Esophagus muscularis mucosa (tissue), 4 donors: ENCODE measurements at regions not wholly inside any gene's neighbourhood (a gene's known extent, or its start where the extent isn't known, plus 50 kb on each side); places are given as distances from the start of the nearest gene placed in this dataset.
"Not testable (repeated sequence)": the region's sequence is repeated elsewhere in the genome, so short reads cannot be mapped to it uniquely, and the experiment has no call there.

ENCODE experiments used
- DNase-seq: peaks from one replicate; pipeline ENCODE4 v3.0.0-alpha.2; 2017; ENCODE audit errors: extremely low spot score
- H3K27ac ChIP-seq, 4 donors: fragments of 200-600 bp; sonication (generic); replicated peaks in 1 of 4; 1 replicate in 3 of 4; 2 replicates in 1 of 4; pipeline ENCODE4 v1.5.1; 2016 to 2019; ENCODE audit warnings: mild to moderate bottlenecking in 1 of 4
- H3K27me3 ChIP-seq, 4 donors: fragments of 200-600 bp; sonication (generic); one replicate each; pipeline versions ENCODE4 v1.5.1 to v1.6.0; 2016 to 2019
- H3K36me3 ChIP-seq, 4 donors: fragments of 200-600 bp; sonication (generic); one replicate each; pipeline ENCODE4 v1.5.1; 2016 to 2019
- H3K4me1 ChIP-seq, 4 donors: fragments of 200-600 bp; sonication (generic); one replicate each; pipeline ENCODE4 v1.5.1; 2016 to 2019
- H3K4me3 ChIP-seq, 4 donors: fragments of 200-600 bp; sonication (generic); 1 replicate in 2 of 4; 2 replicates in 2 of 4; pipeline ENCODE4 v1.5.1; 2016 to 2019; ENCODE audit warnings: mild to moderate bottlenecking in 4 of 4, moderate library complexity in 1 of 4
- H3K9me3 ChIP-seq, 4 donors: fragments of 200-600 bp; sonication (generic); 1 replicate in 3 of 4; 2 replicates in 1 of 4; pipeline ENCODE4 v1.5.1; 2016 to 2019
- WGBS: methylation state at CpG from one replicate; pipeline ENCODE4 v1.1.5; 2018; 5-methylcytosine and 5-hydroxymethylcytosine counted together
- intact Hi-C: fragments of 100-400 bp; cut with DNase I; formaldehyde crosslinking; loops from one replicate; pipeline ENCODE4 v1.15.1; 2023

DNA sequence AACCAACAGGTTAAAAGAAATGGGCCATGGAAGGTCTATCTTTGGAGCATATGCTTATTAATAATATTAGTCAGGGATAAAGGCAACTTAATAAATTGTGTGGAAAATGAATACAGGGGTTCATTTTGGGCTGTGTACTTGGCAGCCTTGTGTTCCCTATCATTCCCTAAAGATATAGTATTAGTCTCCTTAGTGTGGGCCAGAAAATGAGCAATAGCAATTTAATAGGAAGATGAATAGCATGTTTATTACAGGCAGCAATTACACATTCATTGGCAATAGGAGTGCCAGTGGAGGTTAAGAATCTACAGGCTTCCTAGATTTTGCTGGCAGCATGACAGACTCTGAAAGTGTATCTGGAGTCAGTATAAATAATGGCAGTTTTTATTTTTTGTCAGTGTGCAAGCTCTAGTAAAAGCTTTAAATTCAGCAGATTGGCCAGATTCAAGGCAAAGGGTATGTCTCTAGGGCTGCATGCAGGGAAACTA is 98.7 kb upstream of the MTLN start:
- H3K27me3 ChIP-seq, DNase-seq, H3K4me3 ChIP-seq, H3K36me3 ChIP-seq, H3K9me3 ChIP-seq, intact Hi-C loops, H3K27ac ChIP-seq, H3K4me1 ChIP-seq: not testable (repeated sequence)

GRCh38 chr2:110308728-110309127 is 96.4 kb upstream of the MTLN start:
- H3K27me3 ChIP-seq, intact Hi-C loops, H3K36me3 ChIP-seq, H3K4me1 ChIP-seq, H3K4me3 ChIP-seq, DNase-seq, H3K27ac ChIP-seq, H3K9me3 ChIP-seq: not testable (repeated sequence)
- no CpG with 5 or more reads among the region's 3 CpGs for WGBS

DNA sequence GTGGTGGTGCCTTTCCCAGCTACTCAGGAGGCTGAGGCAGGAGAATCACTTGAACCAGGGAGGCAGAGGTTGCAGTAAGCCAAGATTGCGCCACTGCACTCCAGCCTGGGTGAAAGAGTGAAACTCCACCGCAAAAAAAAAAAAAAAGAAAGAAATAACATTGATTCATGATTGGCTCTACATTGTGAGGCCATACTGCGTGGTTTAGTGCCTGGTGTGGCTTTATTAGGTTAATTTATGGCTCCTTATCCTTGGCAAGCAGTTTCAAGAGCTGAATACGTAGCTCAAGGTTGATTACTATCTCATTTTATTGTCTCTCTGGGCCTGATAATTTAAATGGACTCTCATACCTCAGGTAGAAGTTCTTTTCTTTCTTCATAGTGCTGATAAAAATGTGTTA is 80.5 kb upstream of the MTLN start:
- H3K36me3 ChIP-seq, H3K9me3 ChIP-seq, H3K4me1 ChIP-seq, H3K27ac ChIP-seq, H3K4me3 ChIP-seq, H3K27me3 ChIP-seq, intact Hi-C loops, DNase-seq: not testable (repeated sequence)
- WGBS: 83% methylated on average over 3 of the region's 4 CpGs

DNA sequence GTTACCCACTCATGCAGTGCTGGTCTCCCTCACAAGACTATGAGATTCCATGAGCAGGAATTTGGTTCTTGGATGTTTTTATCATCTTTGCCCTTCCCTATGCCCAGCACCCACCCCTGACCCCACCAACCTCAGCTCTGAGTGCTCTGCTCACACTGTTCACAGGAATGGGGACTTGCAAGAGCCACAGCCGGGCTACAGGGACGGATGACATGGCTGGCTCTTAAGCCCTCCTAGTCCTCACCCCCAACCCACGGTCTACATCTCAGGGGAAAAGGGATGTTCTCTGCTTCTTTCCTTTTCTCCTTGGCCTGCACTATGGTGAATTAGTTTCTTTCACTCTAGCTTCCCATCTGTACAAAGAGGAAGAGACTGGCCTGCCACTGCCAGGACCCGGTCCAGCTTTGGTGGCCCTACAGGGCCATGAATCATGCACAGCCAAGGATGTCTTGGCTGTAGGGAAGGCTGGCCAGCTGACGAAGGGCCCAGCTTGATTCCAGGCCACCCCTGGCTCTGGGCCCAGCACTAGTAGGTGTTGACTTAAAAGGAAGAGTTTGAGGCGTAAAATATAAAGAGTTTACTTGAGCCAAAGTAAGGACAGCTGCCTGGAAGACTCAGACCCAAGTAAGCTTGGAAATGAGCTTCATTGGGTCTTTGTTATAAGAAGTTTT is 79.7 kb upstream of the MTLN start:
- H3K27me3 ChIP-seq, H3K4me1 ChIP-seq, intact Hi-C loops, H3K4me3 ChIP-seq, H3K9me3 ChIP-seq, DNase-seq, H3K27ac ChIP-seq, H3K36me3 ChIP-seq: not testable (repeated sequence)
- 64% methylated on average over 6 of the region's 6 CpGs for whole genome bisulfite sequencing

GRCh38 chr2:110287817-110288216 is 75.5 kb upstream of the MTLN start:
- H3K9me3 ChIP-seq, H3K4me3 ChIP-seq, DNase-seq, H3K4me1 ChIP-seq, H3K27ac ChIP-seq, H3K36me3 ChIP-seq, intact Hi-C loops, H3K27me3 ChIP-seq: not testable (repeated sequence)
- WGBS: no CpG with 5 or more reads among the region's 8 CpGs

DNA sequence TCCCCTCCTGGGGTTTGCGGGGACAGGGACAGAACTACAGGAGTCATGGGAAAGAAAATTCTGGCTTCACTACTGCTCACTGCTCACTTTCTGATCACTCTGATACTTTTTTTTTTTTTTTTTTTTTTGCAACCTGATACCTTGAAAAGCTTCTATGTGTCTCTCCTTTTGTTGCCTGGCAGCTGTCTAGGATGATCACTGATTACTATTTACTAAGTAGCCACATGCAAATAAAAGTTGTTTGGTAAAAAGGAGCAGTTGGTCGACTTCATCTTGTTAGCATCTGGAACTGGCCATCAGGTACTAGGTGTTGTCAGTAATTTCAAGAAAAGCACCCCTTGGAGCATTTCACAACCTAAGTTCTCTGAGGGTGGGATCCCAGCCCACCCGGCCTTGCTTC is 74.9 kb upstream of the MTLN start:
- H3K27me3 ChIP-seq, DNase-seq, intact Hi-C loops, H3K4me3 ChIP-seq, H3K36me3 ChIP-seq, H3K9me3 ChIP-seq, H3K27ac ChIP-seq, H3K4me1 ChIP-seq: not testable (repeated sequence)
- no CpG with 5 or more reads among the region's 3 CpGs for WGBS

DNA sequence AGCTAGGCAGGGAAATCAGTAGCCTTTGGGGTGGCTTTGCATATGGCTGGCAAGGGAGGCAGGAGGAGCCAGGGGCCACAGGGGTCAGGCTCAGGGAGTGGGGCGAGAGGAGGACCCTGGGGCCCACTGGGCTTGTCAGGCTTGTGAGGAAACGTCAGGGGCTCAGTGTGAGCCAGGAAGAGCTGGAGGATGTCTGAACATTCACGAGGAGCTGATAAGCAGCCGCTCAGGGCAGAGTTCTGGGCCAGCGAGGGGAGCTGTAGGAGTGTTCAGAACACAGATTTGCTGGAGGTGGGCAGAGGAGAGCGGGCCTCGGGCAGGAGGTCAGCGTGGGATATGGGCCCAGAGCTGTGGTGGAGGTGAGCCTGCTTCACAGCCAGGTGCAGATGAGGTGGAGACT is 72.7 kb upstream of the MTLN start:
- H3K4me3 ChIP-seq, H3K4me1 ChIP-seq, H3K36me3 ChIP-seq, intact Hi-C loops, DNase-seq, H3K9me3 ChIP-seq, H3K27ac ChIP-seq, H3K27me3 ChIP-seq: not testable (repeated sequence)
- WGBS: no CpG with 5 or more reads among the region's 8 CpGs

DNA sequence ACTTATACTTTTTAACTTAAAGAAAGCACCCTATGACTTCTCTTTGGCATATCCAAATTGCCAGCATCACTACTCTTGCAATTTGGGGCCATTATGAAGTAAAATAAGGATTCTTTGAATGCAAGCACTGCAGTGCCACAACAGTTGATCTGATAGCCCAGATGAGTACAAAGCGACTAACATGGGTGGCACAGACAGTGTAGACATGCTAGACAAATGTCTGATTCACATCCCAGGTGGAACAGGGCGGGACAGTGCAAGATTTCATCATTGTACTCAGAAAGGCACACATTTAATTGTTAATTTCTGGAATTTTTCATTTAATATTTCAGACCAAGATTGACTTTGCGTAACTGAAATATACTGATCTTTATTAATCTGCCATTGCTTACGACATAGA is 68.5 kb upstream of the MTLN start:
- H3K27me3 ChIP-seq, DNase-seq, H3K27ac ChIP-seq, intact Hi-C loops, H3K36me3 ChIP-seq, H3K4me3 ChIP-seq, H3K9me3 ChIP-seq, H3K4me1 ChIP-seq: not testable (repeated sequence)
- WGBS: 95% methylated on average over 2 of the region's 4 CpGs

- H3K36me3 ChIP-seq, DNase-seq, intact Hi-C loops, H3K4me3 ChIP-seq, H3K27ac ChIP-seq, H3K27me3 ChIP-seq, H3K4me1 ChIP-seq, H3K9me3 ChIP-seq: not testable (repeated sequence)
- no CpG with 5 or more reads among the region's 6 CpGs for WGBS
Observed at GRCh38 chr2:110277054-110277453, 64.7 kb upstream of the MTLN start.

- 89% methylated on average over 1 of the region's 2 CpGs for WGBS
- DNase-seq, intact Hi-C loops, H3K36me3 ChIP-seq, H3K4me1 ChIP-seq, H3K4me3 ChIP-seq, H3K9me3 ChIP-seq, H3K27ac ChIP-seq, H3K27me3 ChIP-seq: not testable (repeated sequence)
Observed at GRCh38 chr2:110276092-110276491, 63.7 kb upstream of the MTLN start.

GRCh38 chr2:110269674-110270073 is 57.3 kb upstream of the MTLN start:
- H3K27ac ChIP-seq, H3K27me3 ChIP-seq, H3K4me3 ChIP-seq, H3K36me3 ChIP-seq, H3K9me3 ChIP-seq, DNase-seq, H3K4me1 ChIP-seq, intact Hi-C loops: not testable (repeated sequence)
- WGBS: 92% methylated on average over 3 of the region's 9 CpGs

- no CpG with 5 or more reads among the region's 17 CpGs for WGBS
- H3K4me1 ChIP-seq, H3K9me3 ChIP-seq, intact Hi-C loops, H3K27ac ChIP-seq, DNase-seq, H3K27me3 ChIP-seq, H3K36me3 ChIP-seq: not testable (repeated sequence)
- H3K4me3 ChIP-seq: peak overlapping the region in 1 of 4 donors; percentile 16
Observed at GRCh38 chr2:110267828-110268407, 55.6 kb upstream of the MTLN start.

- H3K36me3 ChIP-seq, DNase-seq, H3K4me1 ChIP-seq, H3K9me3 ChIP-seq, intact Hi-C loops, H3K27me3 ChIP-seq, H3K27ac ChIP-seq, H3K4me3 ChIP-seq: not testable (repeated sequence)
- no CpG with 5 or more reads among the region's 1 CpG for WGBS
Observed at GRCh38 chr2:110264804-110265203, 52.5 kb upstream of the MTLN start.
